H1 (cell line): ENCODE measurements at regions not wholly inside any gene's neighbourhood (a gene's known extent, or its start where the extent isn't known, plus 50 kb on each side); places are given as distances from the start of the nearest gene placed in this dataset.

Source experiments
- CTCF ChIA-PET: fragments of 300-600 bp; sonication (Branson Sonifier 250); formaldehyde crosslinking; loops from one replicate; lab custom pipeline; 2021; ENCODE audit not compliant: partially characterized antibody; lab: Charles Lee
- POLR2A ChIA-PET: fragments of 300-600 bp; sonication (Branson Sonifier 250); formaldehyde crosslinking; loops from one replicate; lab custom pipeline; 2021; ENCODE audit warnings: inconsistent platforms; ENCODE audit not compliant: partially characterized antibody; lab: Charles Lee
- DNase-seq, 2 experiments: peaks; one replicate each; pipeline versions ENCODE4 v3.0.0 to v3.0.0-alpha.2; 2010 to 2022; ENCODE audit warnings: low spot score in 2 of 2, low read depth in 1 of 2, mixed read lengths in 1 of 2
- FAIRE-seq: peaks from 2 replicates; lab custom pipeline; 2011; peaks lifted over from hg19 to GRCh38; lab: Jason Lieb, UNC
- H2AFZ ChIP-seq: 2 replicates; pipeline ENCODE4 v1.8.1; 2012; ENCODE audit warnings: low read length, inconsistent platforms
- H2AK5ac ChIP-seq: 2 replicates; pipeline ENCODE4 v1.6.1; 2013; ENCODE audit warnings: low read depth, low read length
- H2BK120ac ChIP-seq: replicated peaks from 2 replicates; pipeline ENCODE3; 2013; ENCODE audit warnings: low read depth, low read length, inconsistent platforms
- H2BK12ac ChIP-seq: 2 replicates; pipeline ENCODE4 v1.6.1; 2013; ENCODE audit warnings: low read depth, low read length
- H2BK15ac ChIP-seq: 2 replicates; pipeline ENCODE4 v1.6.1; 2013; ENCODE audit warnings: low read length
- H2BK20ac ChIP-seq: 2 replicates; pipeline ENCODE4 v1.6.1; 2013; ENCODE audit warnings: low read length
- H2BK5ac ChIP-seq: 2 replicates; pipeline ENCODE4 v1.6.1; 2013; ENCODE audit warnings: low read depth, low read length
- H3K14ac ChIP-seq: 2 replicates; pipeline ENCODE4 v1.6.1; 2013; ENCODE audit warnings: inconsistent platforms; ENCODE audit not compliant: insufficient read length
- H3K18ac ChIP-seq: 2 replicates; pipeline ENCODE4 v1.6.1; 2013; ENCODE audit warnings: low read length; ENCODE audit errors: extremely low read depth
- H3K23ac ChIP-seq: 2 replicates; pipeline ENCODE4 v1.6.1; 2013; ENCODE audit warnings: inconsistent platforms; ENCODE audit not compliant: insufficient read length
- H3K23me2 ChIP-seq: 2 replicates; pipeline ENCODE4 v1.6.1; 2013; ENCODE audit warnings: low read depth, low read length
- H3K27ac ChIP-seq: 2 replicates; pipeline ENCODE4 v1.6.1; 2011; ENCODE audit warnings: low read depth, low read length, inconsistent platforms
- H3K27me3 ChIP-seq, 4 experiments: replicated peaks in 1 of 4; 1 replicate in 1 of 4; 2 replicates in 3 of 4; pipeline versions ENCODE4 v1.6.1 to v1.8.1; 2011 to 2013; ENCODE audit warnings: low read length in 3 of 4, mild to moderate bottlenecking in 3 of 4, inconsistent platforms in 2 of 4, mixed read lengths in 2 of 4, moderate library complexity in 1 of 4; ENCODE audit not compliant: control insufficient read depth in 3 of 4, insufficient read depth in 3 of 4; ENCODE audit errors: extremely low read depth in 1 of 4
- H3K36me3 ChIP-seq, 4 experiments: 2 replicates each; pipeline versions ENCODE4 v1.6.1 to v1.8.1; 2011 to 2013; ENCODE audit warnings: mild to moderate bottlenecking in 4 of 4, low read length in 3 of 4, moderate library complexity in 2 of 4, control low read depth in 1 of 4, inconsistent platforms in 1 of 4; ENCODE audit not compliant: insufficient read depth in 4 of 4, control insufficient read depth in 2 of 4
- H3K4ac ChIP-seq: replicated peaks from 2 replicates; pipeline ENCODE3; 2013; ENCODE audit warnings: low read length, low read depth, mixed read lengths, inconsistent platforms; ENCODE audit not compliant: insufficient read length
- H3K4me1 ChIP-seq, 4 experiments: replicated peaks in 1 of 4; 1 replicate in 1 of 4; 2 replicates in 3 of 4; pipeline versions ENCODE4 v1.6.1 to v1.8.1; 2011 to 2013; ENCODE audit warnings: low read length in 3 of 4, inconsistent platforms in 2 of 4, mixed read lengths in 1 of 4; ENCODE audit not compliant: insufficient read depth in 4 of 4, control insufficient read depth in 3 of 4
- H3K4me2 ChIP-seq, 2 experiments: 2 replicates each; pipeline versions ENCODE4 v1.6.1 to v1.8.1; 2011 to 2013; ENCODE audit warnings: low read depth in 2 of 2, low read length in 2 of 2, control low read depth in 1 of 2, inconsistent platforms in 1 of 2, mild to moderate bottlenecking in 1 of 2; ENCODE audit not compliant: insufficient read depth in 1 of 2
- H3K4me3 ChIP-seq, 4 experiments: fragments of 200-600, 300-600 bp in 1 of 4; sonication (generic), shearing (Covaris generic), sonication (Bioruptor Twin) in 1 of 4; 2 replicates each; pipeline versions ENCODE4 v1.5.1 to v1.8.1; 2011 to 2016; ENCODE audit warnings: low read length in 4 of 4, low read depth in 3 of 4, control low read depth in 2 of 4, inconsistent platforms in 2 of 4, mild to moderate bottlenecking in 2 of 4, mixed read lengths in 1 of 4, moderate library complexity in 1 of 4; ENCODE audit not compliant: insufficient read depth in 2 of 4; ENCODE audit errors: extremely low read depth in 1 of 4
- H3K56ac ChIP-seq: replicated peaks from 2 replicates; pipeline ENCODE3; 2013; ENCODE audit warnings: low read depth, mild to moderate bottlenecking, mixed read lengths, low read length, inconsistent platforms; ENCODE audit not compliant: insufficient read length
- H3K79me1 ChIP-seq: 2 replicates; pipeline ENCODE4 v1.6.1; 2013; ENCODE audit warnings: low read depth, low read length, control low read depth
- H3K79me2 ChIP-seq, 2 experiments: 2 replicates each; pipeline versions ENCODE4 v1.6.1 to v1.8.1; 2012 to 2013; ENCODE audit warnings: low read length in 2 of 2, mild to moderate bottlenecking in 2 of 2, inconsistent platforms in 1 of 2; ENCODE audit not compliant: insufficient read depth in 2 of 2, control insufficient read depth in 1 of 2
- H3K9ac ChIP-seq, 4 experiments: replicated peaks in 1 of 4; 1 replicate in 1 of 4; 2 replicates in 3 of 4; pipeline versions ENCODE4 v1.6.1 to v1.8.1; 2011 to 2013; ENCODE audit warnings: low read depth in 3 of 4, low read length in 3 of 4, control low read depth in 2 of 4, mild to moderate bottlenecking in 2 of 4, moderate library complexity in 2 of 4, inconsistent platforms in 1 of 4; ENCODE audit errors: extremely low read depth in 1 of 4
- H3K9me3 ChIP-seq, 2 experiments: 2 replicates each; pipeline versions ENCODE4 v1.6.1 to v1.8.1; 2012 to 2013; ENCODE audit warnings: mild to moderate bottlenecking in 2 of 2, moderate library complexity in 2 of 2, control low read depth in 1 of 2, inconsistent platforms in 1 of 2, low read depth in 1 of 2, low read length in 1 of 2, mixed read lengths in 1 of 2; ENCODE audit not compliant: insufficient read depth in 2 of 2
- H4K20me1 ChIP-seq, 2 experiments: replicated peaks in 1 of 2; 2 replicates each; pipeline versions ENCODE3 to v1.8.1; 2011 to 2013; ENCODE audit warnings: inconsistent platforms in 2 of 2, low read length in 2 of 2, mild to moderate bottlenecking in 1 of 2; ENCODE audit not compliant: insufficient read depth in 2 of 2, control insufficient read depth in 1 of 2
- H4K5ac ChIP-seq: 2 replicates; pipeline ENCODE4 v1.6.1; 2013; ENCODE audit warnings: low read length, low read depth, mixed read lengths, inconsistent platforms; ENCODE audit not compliant: insufficient read length
- H4K8ac ChIP-seq: 2 replicates; pipeline ENCODE4 v1.8.0; 2013; ENCODE audit warnings: mild to moderate bottlenecking, moderate library complexity, low read length, inconsistent platforms; ENCODE audit not compliant: insufficient read depth; ENCODE audit errors: extremely low read depth
- H4K91ac ChIP-seq: replicated peaks from 2 replicates; pipeline ENCODE3; 2013; ENCODE audit warnings: low read length, mixed read lengths, inconsistent platforms; ENCODE audit not compliant: insufficient read length
- BRCA1 ChIP-seq: IDR thresholded peaks from 2 replicates; pipeline ENCODE4 v1.6.1; 2012; ENCODE audit warnings: low read depth, low read length, improper control_type of control experiment
- EGR1 ChIP-seq: IDR thresholded peaks from 2 replicates; pipeline ENCODE4 v1.6.1; 2011; ENCODE audit warnings: low read depth, low read length, borderline replicate concordance
- GABPA ChIP-seq: IDR thresholded peaks from 2 replicates; pipeline ENCODE4 v1.6.1; 2011; ENCODE audit warnings: mild to moderate bottlenecking, low read length, moderate library complexity, borderline replicate concordance; ENCODE audit not compliant: insufficient read depth
- PHF8 ChIP-seq: fragments of 200-600 bp; sonication (generic); conservative IDR thresholded peaks from 2 replicates; pipeline ENCODE4 v1.7.1; 2012; ENCODE audit warnings: low read depth, mild to moderate bottlenecking, inconsistent platforms, low read length, moderate library complexity
- SIX5 ChIP-seq: IDR thresholded peaks from 2 replicates; pipeline ENCODE4 v1.6.1; 2011; ENCODE audit warnings: mild to moderate bottlenecking, low read depth, low read length

GRCh38 chr13:89950225-89950624 lies 1397.3 kb upstream of the MIR17HG start:
- Histone ChIP-seq H4K20me1 (no peaks in the 10 kb centered on the region), H3K9me3 (no peaks in the 10 kb centered on the region), H2BK120ac (no peak overlapping the region), H3K4me2 (no peak overlapping the region), H3K18ac (no peak overlapping the region), H3K79me1 (no peaks in the 10 kb centered on the region), H3K4ac (no peak overlapping the region), H4K8ac (no peak overlapping the region), H3K23ac (no peak overlapping the region), H3K9ac (no peak overlapping the region), H3K79me2 (no peaks in the 10 kb centered on the region), H3K14ac (no peak overlapping the region), H3K23me2 (no peaks in the 10 kb centered on the region), H2BK12ac (no peak overlapping the region), H2BK15ac (no peak overlapping the region), H3K27ac (no peak overlapping the region), H4K5ac (no peak overlapping the region), H3K27me3 (no peaks in the 10 kb centered on the region), H2AFZ (no peak overlapping the region), H3K4me1 (no peaks in the 10 kb centered on the region), H2BK5ac (no peak overlapping the region), H3K56ac (no peak overlapping the region), H4K91ac (no peak overlapping the region), H3K4me3 (no peak overlapping the region), H2BK20ac (no peak overlapping the region), H3K36me3 (no peaks in the 10 kb centered on the region), H2AK5ac (no peak overlapping the region)
- no peak for TF ChIP-seq EGR1
- TF ChIP-seq BRCA1: no peak
- TF ChIP-seq GABPA: no peak
- TF ChIP-seq SIX5: no peak
- no peak for TF ChIP-seq PHF8
- ChIA-PET POLR2A (no interaction called here), CTCF (interaction anchor here (0.6 to 0.9 kb wide), 2 partner anchors 19 to 1044 kb away, joined by 3 read pairs; no protein-coding TSS in a partner anchor)
- DNase-seq: no peak
- FAIRE-seq: no peak
